GM23248 (cell line): ENCODE measurements at regions not wholly inside any gene's neighbourhood (a gene's known extent, or its start where the extent isn't known, plus 50 kb on each side); places are given as distances from the start of the nearest gene placed in this dataset.

ENCODE experiments used
- DNase-seq: peaks from one replicate; pipeline ENCODE4 v3.0.0-alpha.2; 2015
- H2AFZ ChIP-seq: fragments of 200-600 bp; sonication (generic); 2 replicates; pipeline ENCODE4 v1.6.1; 2016; ENCODE audit warnings: antibody characterized with exemption
- H3F3A ChIP-seq: fragments of 200-600 bp; sonication (generic); 2 replicates; pipeline ENCODE4 v1.6.1; 2016; ENCODE audit warnings: mild to moderate bottlenecking, antibody characterized with exemption, mixed run types; ENCODE audit not compliant: insufficient read depth
- H3K27ac ChIP-seq: fragments of 200-600 bp; sonication (generic); 2 replicates; pipeline ENCODE4 v1.5.1; 2016; ENCODE audit warnings: mild to moderate bottlenecking
- H3K27me3 ChIP-seq: fragments of 200-600 bp; sonication (generic); replicated peaks from 2 replicates; pipeline ENCODE4 v1.6.1; 2016; ENCODE audit warnings: mild to moderate bottlenecking; ENCODE audit not compliant: insufficient read depth
- H3K36me3 ChIP-seq: fragments of 200-600 bp; sonication (generic); 2 replicates; pipeline ENCODE4 v1.6.1; 2016; ENCODE audit warnings: low read depth, mild to moderate bottlenecking
- H3K4me1 ChIP-seq: fragments of 200-600 bp; sonication (generic); 2 replicates; pipeline ENCODE4 v1.6.1; 2016; ENCODE audit warnings: mild to moderate bottlenecking; ENCODE audit not compliant: insufficient read depth
- H3K4me2 ChIP-seq: fragments of 200-600 bp; sonication (generic); one replicate; pipeline ENCODE4 v1.6.1; 2016; ENCODE audit warnings: mild to moderate bottlenecking; ENCODE audit not compliant: unreplicated experiment
- H3K4me3 ChIP-seq: fragments of 200-600 bp; sonication (generic); 2 replicates; pipeline ENCODE4 v1.5.1; 2016; ENCODE audit warnings: mild to moderate bottlenecking
- H3K79me2 ChIP-seq: fragments of 200-600 bp; sonication (generic); 2 replicates; pipeline ENCODE4 v1.6.1; 2016; ENCODE audit warnings: mild to moderate bottlenecking; ENCODE audit not compliant: insufficient read depth
- H3K9ac ChIP-seq: fragments of 200-600 bp; sonication (generic); 2 replicates; pipeline ENCODE4 v1.6.1; 2016; ENCODE audit warnings: mild to moderate bottlenecking
- H3K9me2 ChIP-seq: fragments of 200-600 bp; sonication (generic); 2 replicates; pipeline ENCODE4 v1.6.1; 2016; ENCODE audit warnings: mixed run types, mild to moderate bottlenecking, moderate library complexity; ENCODE audit not compliant: insufficient read depth
- H3K9me3 ChIP-seq: fragments of 200-600 bp; sonication (generic); one replicate; pipeline ENCODE4 v1.6.1; 2017; ENCODE audit warnings: low read depth
- H4K20me1 ChIP-seq: fragments of 200-600 bp; sonication (generic); 2 replicates; pipeline ENCODE4 v1.6.0; 2016; ENCODE audit not compliant: insufficient read depth
- EZH2 ChIP-seq: fragments of 200-600 bp; sonication (generic); IDR thresholded peaks from 2 replicates; pipeline ENCODE4 v1.6.1; 2018; ENCODE audit warnings: antibody characterized with exemption, mild to moderate bottlenecking; ENCODE audit not compliant: insufficient read depth, poor library complexity, severe bottlenecking
- EZH2phosphoT487 ChIP-seq: fragments of 200-600 bp; sonication (generic); IDR thresholded peaks from 2 replicates; pipeline ENCODE4 v1.6.1; 2018; ENCODE audit warnings: antibody characterized with exemption, moderate library complexity, mild to moderate bottlenecking, low read depth; ENCODE audit not compliant: insufficient read depth
- WGBS, 2 experiments: methylation state at CpG; one replicate each; pipeline ENCODE4 v1.1.6; 2015 to 2017; ENCODE audit warnings: low lambda C conversion rate in 2 of 2, low coverage in 1 of 2; ENCODE audit errors: missing lambda C conversion rate in 2 of 2; 5-methylcytosine and 5-hydroxymethylcytosine counted together
- in situ Hi-C: fragments of 300-500 bp; cut with MboI; formaldehyde crosslinking; loops from 2 replicates; pipeline ENCODE4 v1.15.0; 2020

- Histone ChIP-seq H3K4me1 (peaks cover 9% of the 10 kb centered on the region; the same call in 1 of the 2 replicates), H3K9me2 (no peaks in the 10 kb centered on the region), H3K4me2 (no peak overlapping the region), H3F3A (no peaks in the 10 kb centered on the region), H3K27ac (no peak overlapping the region), H3K27me3 (no peaks in the 10 kb centered on the region), H3K79me2 (no peaks in the 10 kb centered on the region), H3K9me3 (no peaks in the 10 kb centered on the region), H3K9ac (no peak overlapping the region), H4K20me1 (no peaks in the 10 kb centered on the region), H3K36me3 (no peaks in the 10 kb centered on the region), H3K4me3 (no peak overlapping the region), H2AFZ (no peak overlapping the region)
- TF ChIP-seq EZH2 (no peak), EZH2phosphoT487 (no peak)
- WGBS, 2 experiments, result 60 to 61% methylated on average over 3 of the region's 3 CpGs
- in situ Hi-C loops, result no loop called here
- DNase-seq, result no peak
These were observed 971.1 kb upstream of the ACVR2A start for GRCh38 chr2:146873646-146874259.

DNA sequence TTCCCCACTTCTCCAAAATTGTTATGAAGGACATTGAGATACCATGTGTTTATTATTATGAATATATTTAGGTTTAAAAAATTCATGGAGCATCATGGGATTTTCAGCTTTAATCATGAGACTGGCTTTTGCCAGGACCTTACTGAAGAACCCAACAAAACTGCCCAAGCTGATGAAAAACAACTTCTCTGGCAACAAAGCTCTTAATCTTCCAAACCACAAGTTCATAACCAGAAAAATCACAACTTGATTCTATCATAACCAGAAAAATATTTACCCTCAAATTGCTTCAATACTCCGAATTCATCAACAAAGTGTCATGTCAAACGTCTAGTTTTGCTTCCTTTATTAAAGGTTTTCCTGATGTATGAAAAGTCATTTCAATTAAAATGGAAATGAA, 971.8 kb upstream of the ACVR2A start:
- Histone ChIP-seq H3K79me2 (no peaks in the 10 kb centered on the region), H3K27ac (no peak overlapping the region), H2AFZ (no peak overlapping the region), H3K36me3 (no peaks in the 10 kb centered on the region), H3K4me3 (no peak overlapping the region), H3K4me2 (no peak overlapping the region), H3K9me3 (no peaks in the 10 kb centered on the region), H3K27me3 (no peaks in the 10 kb centered on the region), H3K9ac (no peak overlapping the region), H3K4me1 (peaks cover 9% of the 10 kb centered on the region; the same call in 1 of the 2 replicates), H3F3A (no peaks in the 10 kb centered on the region), H3K9me2 (no peaks in the 10 kb centered on the region), H4K20me1 (no peaks in the 10 kb centered on the region)
- no peak for DNase-seq
- WGBS, 2 experiments, result 5 to 17% methylated on average over 2 of the region's 2 CpGs
- no peak for TF ChIP-seq EZH2
- TF ChIP-seq EZH2phosphoT487, result no peak
- in situ Hi-C loops, result no loop called here

GRCh38 chr2:146870691-146871090, 974.1 kb upstream of the ACVR2A start:
- WGBS, 2 experiments, result 68 to 72% methylated on average over 2 of the region's 2 CpGs
- no peaks in the 10 kb centered on the region for H3K9me3 ChIP-seq
- no peaks in the 10 kb centered on the region for H3F3A ChIP-seq
- H2AFZ ChIP-seq, result no peak overlapping the region
- H3K79me2 ChIP-seq, result no peaks in the 10 kb centered on the region
- peaks cover 9% of the 10 kb centered on the region; the same call in 1 of the 2 replicates for H3K4me1 ChIP-seq
- no peak overlapping the region for H3K4me3 ChIP-seq
- no peaks in the 10 kb centered on the region for H3K36me3 ChIP-seq
- H3K9me2 ChIP-seq, result no peaks in the 10 kb centered on the region
- H4K20me1 ChIP-seq, result no peaks in the 10 kb centered on the region
- TF ChIP-seq EZH2 (no peak), EZH2phosphoT487 (no peak)
- H3K27me3 ChIP-seq, result no peaks in the 10 kb centered on the region
- in situ Hi-C loops, result no loop called here
- H3K9ac ChIP-seq, result no peak overlapping the region
- no peak overlapping the region for H3K4me2 ChIP-seq
- no peak overlapping the region for H3K27ac ChIP-seq
- no peak for DNase-seq

DNA sequence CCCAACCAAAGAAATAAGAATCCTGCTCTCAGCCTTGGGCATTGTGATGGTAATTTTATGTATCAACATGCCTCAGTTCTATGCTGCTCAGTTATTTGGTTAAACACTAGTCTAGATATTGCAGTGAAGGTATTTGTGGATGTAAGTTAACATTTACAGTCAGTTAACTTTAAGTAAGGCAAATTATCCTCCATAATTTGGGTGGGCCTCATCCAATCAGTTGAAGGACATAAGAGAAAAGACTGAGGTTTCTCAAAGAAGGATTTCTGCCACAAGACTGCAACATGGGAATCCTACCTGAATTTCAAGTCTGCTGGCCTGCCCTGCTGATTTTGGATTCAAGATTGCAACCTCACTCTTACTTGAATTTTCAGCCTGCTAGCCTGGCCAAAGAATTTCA, 975.5 kb upstream of the ACVR2A start:
- Histone ChIP-seq H3K9me2 (no peaks in the 10 kb centered on the region), H3K4me3 (no peak overlapping the region), H3K36me3 (no peaks in the 10 kb centered on the region), H3K9ac (no peak overlapping the region), H3K4me1 (peaks cover 4% of the 10 kb centered on the region; the same call in 1 of the 2 replicates), H3K79me2 (no peaks in the 10 kb centered on the region), H2AFZ (no peak overlapping the region), H3K27ac (no peak overlapping the region), H3F3A (no peaks in the 10 kb centered on the region), H3K27me3 (no peaks in the 10 kb centered on the region), H4K20me1 (no peaks in the 10 kb centered on the region), H3K4me2 (no peak overlapping the region), H3K9me3 (no peaks in the 10 kb centered on the region)
- no peak for DNase-seq
- in situ Hi-C loops, result no loop called here
- no peak for TF ChIP-seq EZH2phosphoT487
- TF ChIP-seq EZH2, result no peak

- Histone ChIP-seq H3F3A (no peaks in the 10 kb centered on the region), H3K9me3 (no peaks in the 10 kb centered on the region), H3K9ac (no peak overlapping the region), H3K4me1 (no peaks in the 10 kb centered on the region), H3K4me3 (no peak overlapping the region), H3K9me2 (no peaks in the 10 kb centered on the region), H3K79me2 (no peaks in the 10 kb centered on the region), H2AFZ (no peak overlapping the region), H3K27ac (no peak overlapping the region), H3K4me2 (no peak overlapping the region), H4K20me1 (no peaks in the 10 kb centered on the region), H3K27me3 (no peaks in the 10 kb centered on the region), H3K36me3 (no peaks in the 10 kb centered on the region)
- DNase-seq, result no peak
- no peak for TF ChIP-seq EZH2phosphoT487
- no peak for TF ChIP-seq EZH2
- in situ Hi-C loops, result no loop called here
These were observed 976.8 kb upstream of the ACVR2A start for GRCh38 chr2:146868051-146868450.
